PFSK-1 (cell line): ENCODE measurements at regions not wholly inside any gene's neighbourhood (a gene's known extent, or its start where the extent isn't known, plus 50 kb on each side); places are given as distances from the start of the nearest gene placed in this dataset.

Experiments used
- POLR2AphosphoS5 ChIP-seq: IDR thresholded peaks from 2 replicates; pipeline ENCODE4 v1.6.1; 2012; ENCODE audit warnings: low read depth, mild to moderate bottlenecking, control low read depth, low read length, moderate library complexity
- SIN3A ChIP-seq: IDR thresholded peaks from 2 replicates; pipeline ENCODE4 v1.6.1; 2012; ENCODE audit warnings: mild to moderate bottlenecking, low read length, moderate library complexity, borderline replicate concordance; ENCODE audit not compliant: insufficient read depth
- TAF1 ChIP-seq: IDR thresholded peaks from 2 replicates; pipeline ENCODE4 v1.6.1; 2012; ENCODE audit warnings: low read length, control low read depth, borderline replicate concordance; ENCODE audit not compliant: insufficient read depth
- TF ChIP-seq, protein P1 (sequence below), 2 experiments: IDR thresholded peaks; 2 replicates each; pipeline versions ENCODE4 v1.6.1 to v1.8.0; 2011 to 2012; ENCODE audit warnings: low read depth in 2 of 2, low read length in 2 of 2, control low read depth in 1 of 2, inconsistent platforms in 1 of 2, mild to moderate bottlenecking in 1 of 2, moderate library complexity in 1 of 2; ENCODE audit not compliant: insufficient read depth in 1 of 2

GRCh38 chr3:147939425-147939824, 530.3 kb downstream of the ZIC1 start:
- TF ChIP-seq POLR2AphosphoS5 (no peak), TAF1 (no peak), SIN3A (no peak)
- TF ChIP-seq, protein P1, sequence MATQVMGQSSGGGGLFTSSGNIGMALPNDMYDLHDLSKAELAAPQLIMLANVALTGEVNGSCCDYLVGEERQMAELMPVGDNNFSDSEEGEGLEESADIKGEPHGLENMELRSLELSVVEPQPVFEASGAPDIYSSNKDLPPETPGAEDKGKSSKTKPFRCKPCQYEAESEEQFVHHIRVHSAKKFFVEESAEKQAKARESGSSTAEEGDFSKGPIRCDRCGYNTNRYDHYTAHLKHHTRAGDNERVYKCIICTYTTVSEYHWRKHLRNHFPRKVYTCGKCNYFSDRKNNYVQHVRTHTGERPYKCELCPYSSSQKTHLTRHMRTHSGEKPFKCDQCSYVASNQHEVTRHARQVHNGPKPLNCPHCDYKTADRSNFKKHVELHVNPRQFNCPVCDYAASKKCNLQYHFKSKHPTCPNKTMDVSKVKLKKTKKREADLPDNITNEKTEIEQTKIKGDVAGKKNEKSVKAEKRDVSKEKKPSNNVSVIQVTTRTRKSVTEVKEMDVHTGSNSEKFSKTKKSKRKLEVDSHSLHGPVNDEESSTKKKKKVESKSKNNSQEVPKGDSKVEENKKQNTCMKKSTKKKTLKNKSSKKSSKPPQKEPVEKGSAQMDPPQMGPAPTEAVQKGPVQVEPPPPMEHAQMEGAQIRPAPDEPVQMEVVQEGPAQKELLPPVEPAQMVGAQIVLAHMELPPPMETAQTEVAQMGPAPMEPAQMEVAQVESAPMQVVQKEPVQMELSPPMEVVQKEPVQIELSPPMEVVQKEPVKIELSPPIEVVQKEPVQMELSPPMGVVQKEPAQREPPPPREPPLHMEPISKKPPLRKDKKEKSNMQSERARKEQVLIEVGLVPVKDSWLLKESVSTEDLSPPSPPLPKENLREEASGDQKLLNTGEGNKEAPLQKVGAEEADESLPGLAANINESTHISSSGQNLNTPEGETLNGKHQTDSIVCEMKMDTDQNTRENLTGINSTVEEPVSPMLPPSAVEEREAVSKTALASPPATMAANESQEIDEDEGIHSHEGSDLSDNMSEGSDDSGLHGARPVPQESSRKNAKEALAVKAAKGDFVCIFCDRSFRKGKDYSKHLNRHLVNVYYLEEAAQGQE (IDR thresholded peaks at IDR 0.05; ENCODE audit: insufficient read depth in 1 of 2, low read depth in 2 of 2, low read length in 2 of 2): no peak
